ENCODE measurements at regions not wholly inside any gene's neighbourhood (a gene's known extent, or its start where the extent isn't known, plus 50 kb on each side); places are given as distances from the start of the nearest gene placed in this dataset.

GRCh38 chr2:221704442-221704841 lies 132.3 kb upstream of the EPHA4 start:
- no peak for TF ChIP-seq POLR2A (IDR thresholded peaks at IDR 0.05; ENCODE audit: low read depth, low read length)
- FAIRE-seq (no peak), DNase-seq (ENCODE audit: insufficient read length, low spot score) (no peak)

- no peak for DNase-seq (ENCODE audit: insufficient read length, low spot score)
- TF ChIP-seq POLR2A (IDR thresholded peaks at IDR 0.05; ENCODE audit: low read depth, low read length) = no peak
- FAIRE-seq = no peak
These were observed 121.3 kb upstream of the EPHA4 start for GRCh38 chr2:221693365-221693764.

GRCh38 chr2:221691571-221691970 lies 119.5 kb upstream of the EPHA4 start:
- no peak for TF ChIP-seq POLR2A (IDR thresholded peaks at IDR 0.05; ENCODE audit: low read depth, low read length)
- DNase-seq (ENCODE audit: insufficient read length, low spot score) (no peak), FAIRE-seq (no peak)

DNA sequence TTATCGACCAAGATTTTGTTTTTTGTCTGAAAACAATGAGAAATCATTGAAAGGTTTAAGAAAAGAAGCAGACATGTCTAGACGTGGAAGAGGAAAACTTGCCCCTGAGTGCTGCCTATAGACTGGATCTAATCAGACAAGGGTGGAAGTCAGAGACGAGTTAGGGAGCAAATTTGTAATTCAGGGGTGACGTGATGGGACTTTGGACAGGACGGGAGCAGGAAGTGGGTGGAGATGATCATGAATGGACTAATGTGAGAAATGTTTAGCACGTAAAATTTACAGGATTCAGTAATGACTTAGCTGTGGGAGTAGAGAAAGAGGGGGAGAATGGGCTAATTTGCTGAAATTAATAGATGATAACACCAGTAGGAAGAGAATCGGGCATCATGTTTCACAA lies 117.0 kb upstream of the EPHA4 start:
- FAIRE-seq = no peak
- DNase-seq (ENCODE audit: insufficient read length, low spot score) = no peak
- no peak for TF ChIP-seq POLR2A (IDR thresholded peaks at IDR 0.05; ENCODE audit: low read depth, low read length)

DNA sequence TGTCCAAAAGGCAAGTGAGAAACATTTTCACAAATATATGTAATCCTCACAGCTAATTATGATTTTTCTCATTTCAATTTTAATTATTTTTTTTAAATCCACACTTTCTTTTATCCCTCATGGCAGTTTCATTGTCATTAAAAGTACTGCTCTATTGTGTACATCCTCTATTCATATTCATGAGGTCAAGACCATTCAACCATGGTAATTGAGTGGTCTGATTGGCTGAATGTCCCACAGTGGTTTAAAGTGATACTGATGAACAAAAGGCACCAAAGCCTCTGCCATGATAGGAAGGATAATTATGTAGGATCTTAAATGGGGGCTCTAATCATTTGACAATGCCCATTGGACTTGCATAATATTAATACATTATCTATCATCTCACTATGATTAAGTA lies 108.4 kb upstream of the EPHA4 start:
- FAIRE-seq (no peak), DNase-seq (ENCODE audit: insufficient read length, low spot score) (no peak)
- no peak for TF ChIP-seq POLR2A (IDR thresholded peaks at IDR 0.05; ENCODE audit: low read depth, low read length)

DNA sequence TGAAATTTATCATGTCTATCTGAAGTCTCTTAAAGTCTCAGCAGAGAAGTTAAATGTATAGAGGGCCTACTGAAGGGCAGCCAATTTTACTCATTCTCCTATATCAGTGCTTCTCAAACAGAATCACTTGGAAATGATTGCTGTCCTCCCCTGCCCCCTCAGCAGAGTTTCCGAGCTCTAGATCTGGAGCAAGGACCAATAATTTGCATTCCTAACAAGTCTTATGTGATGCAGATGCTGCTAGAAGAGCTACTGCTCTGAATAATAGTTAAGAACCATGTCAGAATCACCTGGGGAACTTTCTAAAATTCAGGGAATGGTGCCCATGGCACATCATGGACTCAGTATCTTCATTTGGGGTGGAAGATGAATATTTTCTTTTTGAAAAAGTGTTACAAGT lies 105.6 kb upstream of the EPHA4 start:
- no peak for TF ChIP-seq POLR2A (IDR thresholded peaks at IDR 0.05; ENCODE audit: low read depth, low read length)
- DNase-seq (ENCODE audit: insufficient read length, low spot score) (no peak), FAIRE-seq (no peak)

DNA sequence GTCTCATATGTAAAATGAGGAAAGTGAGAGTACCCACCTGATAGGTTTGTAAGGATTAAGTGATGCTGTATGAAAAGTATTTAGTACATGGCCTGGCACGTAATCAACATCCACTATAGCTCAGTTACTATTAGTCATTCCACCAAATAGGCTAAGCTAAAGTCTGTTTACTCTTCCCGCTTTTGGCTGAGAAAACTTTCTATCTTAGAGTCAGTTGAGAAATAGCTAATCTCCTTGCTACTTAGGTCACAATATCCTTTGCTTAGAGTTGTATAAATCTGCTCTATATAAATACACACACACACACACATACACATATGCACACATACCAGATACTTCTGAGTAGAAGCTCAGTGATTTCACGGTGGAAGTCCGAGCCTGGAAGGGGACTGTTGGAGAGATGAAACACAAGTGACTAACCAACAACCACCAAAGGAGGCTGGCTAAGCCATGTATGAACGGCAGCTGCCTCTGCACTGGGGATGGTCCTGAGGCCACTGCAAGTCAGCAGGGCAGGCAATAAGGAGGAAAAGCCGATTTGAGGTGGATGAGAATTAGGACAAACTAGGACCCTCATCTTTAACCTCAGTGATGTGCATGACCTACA lies 104.6 kb upstream of the EPHA4 start:
- FAIRE-seq = no peak
- no peak for DNase-seq (ENCODE audit: insufficient read length, low spot score)
- no peak for TF ChIP-seq POLR2A (IDR thresholded peaks at IDR 0.05; ENCODE audit: low read depth, low read length)

DNA sequence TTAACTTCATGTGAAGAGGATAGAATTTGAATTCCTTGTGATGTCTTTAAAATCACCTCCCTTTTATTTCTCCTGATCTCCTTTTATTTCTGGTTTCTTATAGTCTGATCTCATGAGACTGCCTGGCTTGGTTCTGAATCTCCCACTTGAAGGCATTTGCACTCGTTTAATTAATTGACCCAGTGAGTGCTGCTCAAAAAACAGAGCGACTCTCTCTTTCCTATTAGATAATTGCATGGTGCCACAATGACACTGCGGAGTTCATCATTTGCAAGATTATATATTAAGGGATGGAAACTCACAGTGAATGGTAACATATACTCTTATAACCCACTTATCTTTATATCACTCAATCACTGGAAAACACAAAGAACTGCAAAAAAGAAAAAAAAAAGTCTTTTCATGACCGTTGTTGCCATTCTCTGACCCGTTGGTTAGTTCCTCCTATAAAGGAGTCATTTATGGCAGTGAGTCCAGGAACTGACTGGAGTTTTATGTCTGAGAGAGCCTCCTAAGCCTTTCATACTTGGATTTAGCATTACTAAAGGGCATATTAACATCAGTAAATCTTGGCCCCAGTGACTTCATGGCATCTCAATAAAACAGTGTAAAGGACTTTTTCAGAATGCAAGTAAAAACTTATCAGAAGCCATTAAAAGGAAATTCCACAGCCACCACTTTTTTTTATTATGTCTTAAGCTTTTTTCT lies 103.3 kb upstream of the EPHA4 start:
- no peak for DNase-seq (ENCODE audit: insufficient read length, low spot score)
- no peak for TF ChIP-seq POLR2A (IDR thresholded peaks at IDR 0.05; ENCODE audit: low read depth, low read length)
- no peak for FAIRE-seq

- FAIRE-seq (no peak), DNase-seq (ENCODE audit: insufficient read length, low spot score) (no peak)
These were observed 102.3 kb upstream of the EPHA4 start for GRCh38 chr2:221674446-221674845.

GRCh38 chr2:221673248-221673647 lies 101.1 kb upstream of the EPHA4 start:
- TF ChIP-seq POLR2A (IDR thresholded peaks at IDR 0.05; ENCODE audit: low read depth, low read length) = no peak
- FAIRE-seq = no peak

More at GRCh38 chr2:221674446-221674845, 102.3 kb upstream of the EPHA4 start:
- TF ChIP-seq POLR2A (IDR thresholded peaks at IDR 0.05; ENCODE audit: low read depth, low read length) = no peak

GRCh38 chr2:221671515-221671914 lies 99.4 kb upstream of the EPHA4 start:
- FAIRE-seq (peak; percentile 36), DNase-seq (ENCODE audit: insufficient read length, low spot score) (no peak)
- TF ChIP-seq POLR2A (IDR thresholded peaks at IDR 0.05; ENCODE audit: low read depth, low read length) = no peak

More at GRCh38 chr2:221673248-221673647, 101.1 kb upstream of the EPHA4 start:
- no peak for DNase-seq (ENCODE audit: insufficient read length, low spot score)

DNA sequence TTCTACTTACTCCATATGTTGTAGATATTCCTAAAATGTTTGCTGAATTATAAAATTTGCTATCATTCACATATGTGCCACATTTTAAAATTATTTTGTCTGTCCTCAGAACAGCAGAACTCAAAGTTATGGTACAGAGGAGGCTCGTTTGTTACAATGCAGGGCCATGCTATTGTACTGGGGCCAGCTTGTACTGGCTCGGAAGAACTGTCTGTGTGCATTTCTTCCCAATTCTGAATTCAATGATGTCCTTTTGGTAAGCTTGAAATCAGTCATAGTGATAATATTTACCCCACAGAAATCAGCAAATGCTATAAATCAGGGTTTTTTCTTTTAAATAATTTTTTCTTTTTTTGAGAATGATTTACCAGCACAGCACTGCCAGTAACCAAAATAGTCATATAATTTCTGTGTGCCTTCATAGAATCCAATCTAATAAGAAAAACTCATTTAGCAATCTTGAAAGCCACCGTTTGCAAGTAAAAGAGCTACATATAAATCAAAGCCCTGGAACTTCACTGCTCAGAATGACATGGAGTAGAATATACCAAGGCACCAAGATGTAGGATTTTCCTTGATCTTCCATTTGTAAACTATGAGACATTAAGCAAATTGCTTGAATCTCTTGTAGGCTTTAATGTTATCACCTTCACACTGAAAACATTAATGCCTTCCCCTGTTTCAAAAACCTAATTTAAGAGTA lies 90.7 kb upstream of the EPHA4 start:
- DNase-seq (ENCODE audit: insufficient read length, low spot score) (no peak), FAIRE-seq (no peak)
- TF ChIP-seq POLR2A (IDR thresholded peaks at IDR 0.05; ENCODE audit: low read depth, low read length) = no peak

DNA sequence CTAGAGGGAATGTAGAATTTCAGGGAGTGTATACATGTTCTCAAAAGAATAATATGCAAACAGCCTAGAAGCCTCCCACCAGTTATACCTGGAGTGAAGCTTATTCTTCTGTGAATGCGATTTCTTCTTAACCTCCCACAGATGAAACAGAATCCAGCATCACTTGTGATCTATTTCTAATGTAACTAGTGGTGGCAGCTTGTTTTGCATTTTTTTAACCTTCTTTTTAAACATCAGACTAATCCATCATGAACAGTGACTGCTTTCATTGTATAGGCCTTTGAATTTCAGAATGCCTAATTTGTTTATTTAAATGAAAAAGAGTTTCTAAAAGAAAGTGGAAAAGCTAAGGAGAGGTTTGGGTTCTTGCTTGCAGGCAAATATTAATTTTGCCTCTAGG lies 85.7 kb upstream of the EPHA4 start:
- no peak for TF ChIP-seq POLR2A (IDR thresholded peaks at IDR 0.05; ENCODE audit: low read depth, low read length)
- no peak for DNase-seq (ENCODE audit: insufficient read length, low spot score)
- FAIRE-seq = no peak

GRCh38 chr2:221655300-221655699 lies 83.2 kb upstream of the EPHA4 start:
- TF ChIP-seq POLR2A (IDR thresholded peaks at IDR 0.05; ENCODE audit: low read depth, low read length) = no peak
- FAIRE-seq (no peak), DNase-seq (ENCODE audit: insufficient read length, low spot score) (no peak)

DNA sequence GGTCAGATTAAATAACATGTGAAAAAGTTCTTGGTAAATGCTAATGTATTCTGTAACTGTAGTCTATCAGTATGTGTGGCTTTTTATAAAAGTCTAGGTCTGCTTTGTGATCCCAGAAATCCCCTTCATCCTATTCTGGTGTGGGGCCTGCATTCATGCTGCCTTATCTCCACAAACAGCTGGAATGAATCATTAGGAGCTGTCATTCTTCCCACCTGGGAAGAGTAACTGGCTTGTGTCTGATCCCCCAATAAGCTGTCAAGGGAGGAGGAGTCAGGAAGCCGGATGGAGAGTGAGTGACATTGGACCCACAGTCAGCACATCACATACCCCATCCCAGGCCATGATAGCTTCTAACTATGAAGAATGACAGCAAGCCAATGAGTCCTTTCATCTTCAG lies 81.1 kb upstream of the EPHA4 start:
- no peak for FAIRE-seq
- TF ChIP-seq POLR2A (IDR thresholded peaks at IDR 0.05; ENCODE audit: low read depth, low read length) = no peak
- no peak for DNase-seq (ENCODE audit: insufficient read length, low spot score)

Data from H54 (cell line).